ENCODE measurements at regions not wholly inside any gene's neighbourhood (a gene's known extent, or its start where the extent isn't known, plus 50 kb on each side); places are given as distances from the start of the nearest gene placed in this dataset.

DNA sequence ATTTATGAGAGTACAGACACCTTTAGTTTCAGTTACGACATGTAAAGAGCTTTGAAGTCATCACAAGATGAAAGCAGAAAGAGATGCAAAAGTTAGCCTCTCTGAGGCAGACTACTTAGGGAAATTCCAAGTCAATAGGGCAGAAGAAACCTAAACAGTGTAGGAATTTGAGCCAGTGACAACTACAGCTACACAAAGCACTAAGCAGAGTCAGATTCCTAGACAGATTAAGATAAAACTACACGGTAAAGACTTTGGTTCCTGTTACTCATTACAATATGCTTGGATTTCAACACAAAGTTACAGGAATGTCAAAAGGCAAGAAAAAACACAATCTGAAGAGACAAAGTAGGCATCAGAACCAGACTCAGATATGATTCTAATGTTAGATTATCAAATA, 1302.3 kb downstream of the FSCB start:
- BruUV-seq (replicated peaks): no TSS peak
- ATAC-seq (ENCODE audit: low read depth) (no peak), DNase-seq (no peak)
- Histone ChIP-seq H3K4me1 (ENCODE audit: control insufficient read depth, insufficient read depth, low read length) (no peaks in the 10 kb centered on the region), H3K27me3 (ENCODE audit: control insufficient read depth, insufficient read depth, low read length) (no peaks in the 10 kb centered on the region), H2AFZ (replicated peaks; ENCODE audit: low read length, poor library complexity) (no peak overlapping the region), H3K9me3 (ENCODE audit: control insufficient read depth, insufficient read depth, low read length) (no peaks in the 10 kb centered on the region), H2BK20ac (ENCODE audit: low read depth, low read length) (no peak overlapping the region), H3K79me1 (ENCODE audit: low read depth in 1 of 2, low read length in 2 of 2) (no peaks in the 10 kb centered on the region), H2BK15ac (ENCODE audit: low read depth, low read length) (no peak overlapping the region), H2BK5ac (ENCODE audit: low read depth, low read length, poor library complexity, severe bottlenecking) (no peak overlapping the region), H3K4ac (ENCODE audit: low read depth, low read length) (no peak overlapping the region), H4K20me1 (ENCODE audit: insufficient read depth, low read length) (no peaks in the 10 kb centered on the region), H3K27ac (ENCODE audit: insufficient read depth, low read length) (no peak overlapping the region), H4K8ac (ENCODE audit: low read depth in 2 of 2, low read length in 2 of 2) (no peak overlapping the region), H3K23ac (ENCODE audit: low read depth, low read length) (no peak overlapping the region), H2AK5ac (ENCODE audit: low read depth, low read length) (no peak overlapping the region), H2BK120ac (ENCODE audit: low read depth, low read length) (no peak overlapping the region), H3K9ac (ENCODE audit: low read depth, low read length) (no peak overlapping the region), H3K4me3 (ENCODE audit: insufficient read depth, low read depth, low read length) (no peak overlapping the region), H4K5ac (ENCODE audit: low read depth, low read length) (no peak overlapping the region), H3K14ac (replicated peaks; ENCODE audit: low read depth, low read length) (no peak overlapping the region), H4K91ac (ENCODE audit: insufficient read depth, low read depth, low read length) (no peak overlapping the region), H3K4me2 (ENCODE audit: low read depth, low read length) (no peak overlapping the region), H2AK9ac (replicated peaks; ENCODE audit: low read depth, low read length, poor library complexity) (no peak overlapping the region), H3K18ac (ENCODE audit: low read depth, low read length) (no peak overlapping the region), H3K9me1 (ENCODE audit: insufficient read depth, low read length) (no peaks in the 10 kb centered on the region), H3K56ac (ENCODE audit: extremely low read depth, insufficient read depth, low read length) (no peak overlapping the region), H3K36me3 (ENCODE audit: control insufficient read depth, insufficient read depth, low read length) (no peaks in the 10 kb centered on the region)
- no peak for TF ChIP-seq CTCF (conservative IDR thresholded peaks at IDR 0.05; ENCODE audit: low read depth, low read length)
- TF ChIP-seq SMC3 (IDR thresholded peaks at IDR 0.05; ENCODE audit: low read depth, low read length): no peak
- no peak for TF ChIP-seq RCOR1 (IDR thresholded peaks at IDR 0.05; ENCODE audit: insufficient replicate concordance, low read length)
- TF ChIP-seq NFE2L2 (IDR thresholded peaks at IDR 0.05; ENCODE audit: low read depth, low read length): no peak
- TF ChIP-seq BHLHE40 (IDR thresholded peaks at IDR 0.05; ENCODE audit: low read depth, low read length): no peak
- no peak for TF ChIP-seq MAZ (IDR thresholded peaks at IDR 0.05; ENCODE audit: borderline replicate concordance, low read depth, low read length)
- intact Hi-C loops (cut with micrococcal nuclease): no loop called here
- in situ Hi-C loops (cut with MboI; ENCODE audit: low sequenced_read_pairs): no loop called here
- WGBS, 2 experiments (ENCODE audit: extremely low coverage in 2 of 2, insufficient read length in 1 of 2): no CpG with 5 or more reads among the region's 2 CpGs
- CTCF ChIA-PET: no interaction called here
- POLR2A ChIA-PET (ENCODE audit: unreplicated experiment): no interaction called here
- dilution Hi-C loops (cut with HindIII; ENCODE audit: low sequenced_read_pairs, unreplicated experiment): no loop called here
